ENCODE measurements at regions not wholly inside any gene's neighbourhood (a gene's known extent, or its start where the extent isn't known, plus 50 kb on each side); places are given as distances from the start of the nearest gene placed in this dataset.

GRCh38 chr3:89613241-89613640 is 505.8 kb downstream of the EPHA3 start:
- peak in 1 of 3 donors; percentile 2 for DNase-seq
- WGBS, 2 donors = 66 to 79% methylated on average over 1 of the region's 1 CpG
- Histone ChIP-seq H3K36me3 (ENCODE audit: control insufficient read depth in 4 of 4, insufficient read depth in 4 of 4, low read length in 4 of 4) (no peaks in the 10 kb centered on the region), H3K4me1 (ENCODE audit: control insufficient read depth in 5 of 5, insufficient read depth in 5 of 5, low read length in 5 of 5) (no peaks in the 10 kb centered on the region), H3K27ac (ENCODE audit: low read depth in 1 of 2, low read length in 1 of 2) (no peak overlapping the region), H3K4me3 (no peak overlapping the region), H3K9me3 (ENCODE audit: control insufficient read depth in 4 of 4, insufficient read depth in 3 of 4, low read length in 3 of 4) (peaks cover 0 to 2% (median 0%) of the 10 kb centered on the region in 4 donors), H3K27me3 (ENCODE audit: control insufficient read depth in 3 of 3, insufficient read depth in 3 of 3, low read length in 2 of 3) (no peaks in the 10 kb centered on the region), H3K9ac (ENCODE audit: insufficient read depth in 1 of 2, low read length in 2 of 2) (no peak overlapping the region)
- no peak for ATAC-seq (ENCODE audit: insufficient read depth, low FRiP score)
- no peak for TF ChIP-seq CTCF (IDR thresholded peaks at IDR 0.05; ENCODE audit: control extremely low read depth, extremely low read depth)

GRCh38 chr3:89617706-89618105 is 510.3 kb downstream of the EPHA3 start:
- 73 to 78% methylated on average over 1 of the region's 1 CpG for WGBS, 2 donors
- ATAC-seq (ENCODE audit: insufficient read depth, low FRiP score) = no peak

GRCh38 chr3:89619263-89619662 is 511.8 kb downstream of the EPHA3 start:
- ATAC-seq (ENCODE audit: insufficient read depth, low FRiP score) (no peak), DNase-seq (no peak)
- no peak overlapping the region for H3K9ac ChIP-seq (ENCODE audit: insufficient read depth in 1 of 2, low read length in 2 of 2)
- peaks cover 0 to 3% (median 0%) of the 10 kb centered on the region in 4 donors for H3K9me3 ChIP-seq (ENCODE audit: control insufficient read depth in 4 of 4, insufficient read depth in 3 of 4, low read length in 3 of 4)
- H3K36me3 ChIP-seq (ENCODE audit: control insufficient read depth in 4 of 4, insufficient read depth in 4 of 4, low read length in 4 of 4) = no peaks in the 10 kb centered on the region
- H3K4me1 ChIP-seq (ENCODE audit: control insufficient read depth in 5 of 5, insufficient read depth in 5 of 5, low read length in 5 of 5) = no peaks in the 10 kb centered on the region
- whole genome bisulfite sequencing, 2 donors = 82 to 93% methylated on average over 1 of the region's 1 CpG
- no peak overlapping the region for H3K27ac ChIP-seq (ENCODE audit: low read depth in 1 of 2, low read length in 1 of 2)
- no peak overlapping the region for H3K4me3 ChIP-seq
- H3K27me3 ChIP-seq (ENCODE audit: control insufficient read depth in 3 of 3, insufficient read depth in 3 of 3, low read length in 2 of 3) = no peaks in the 10 kb centered on the region
- TF ChIP-seq CTCF (IDR thresholded peaks at IDR 0.05; ENCODE audit: control extremely low read depth, extremely low read depth) = no peak

More at GRCh38 chr3:89617706-89618105, 510.3 kb downstream of the EPHA3 start:
- no peak for DNase-seq
- no peak overlapping the region for H3K27ac ChIP-seq (ENCODE audit: low read depth in 1 of 2, low read length in 1 of 2)
- H3K36me3 ChIP-seq (ENCODE audit: control insufficient read depth in 4 of 4, insufficient read depth in 4 of 4, low read length in 4 of 4) = no peaks in the 10 kb centered on the region
- H3K9ac ChIP-seq (ENCODE audit: insufficient read depth in 1 of 2, low read length in 2 of 2) = no peak overlapping the region
- H3K27me3 ChIP-seq (ENCODE audit: control insufficient read depth in 3 of 3, insufficient read depth in 3 of 3, low read length in 2 of 3) = no peaks in the 10 kb centered on the region
- peaks cover 0 to 3% (median 0%) of the 10 kb centered on the region in 4 donors for H3K9me3 ChIP-seq (ENCODE audit: control insufficient read depth in 4 of 4, insufficient read depth in 3 of 4, low read length in 3 of 4)
- H3K4me3 ChIP-seq = no peak overlapping the region
- no peak for TF ChIP-seq CTCF (IDR thresholded peaks at IDR 0.05; ENCODE audit: control extremely low read depth, extremely low read depth)
- no peaks in the 10 kb centered on the region for H3K4me1 ChIP-seq (ENCODE audit: control insufficient read depth in 5 of 5, insufficient read depth in 5 of 5, low read length in 5 of 5)

- WGBS, 2 donors = 67 to 81% methylated on average over 4 of the region's 4 CpGs
- TF ChIP-seq CTCF (IDR thresholded peaks at IDR 0.05; ENCODE audit: control extremely low read depth, extremely low read depth) = no peak
- ATAC-seq (ENCODE audit: insufficient read depth, low FRiP score) (no peak), DNase-seq (peak in 2 of 3 donors; percentile 12 to 24)
- Histone ChIP-seq H3K9ac (ENCODE audit: insufficient read depth in 1 of 2, low read length in 2 of 2) (no peak overlapping the region), H3K4me3 (no peak overlapping the region), H3K27ac (ENCODE audit: low read depth in 1 of 2, low read length in 1 of 2) (no peak overlapping the region), H3K4me1 (ENCODE audit: control insufficient read depth in 5 of 5, insufficient read depth in 5 of 5, low read length in 5 of 5) (no peaks in the 10 kb centered on the region), H3K27me3 (ENCODE audit: control insufficient read depth in 3 of 3, insufficient read depth in 3 of 3, low read length in 2 of 3) (no peaks in the 10 kb centered on the region), H3K36me3 (ENCODE audit: control insufficient read depth in 4 of 4, insufficient read depth in 4 of 4, low read length in 4 of 4) (no peaks in the 10 kb centered on the region), H3K9me3 (ENCODE audit: control insufficient read depth in 4 of 4, insufficient read depth in 3 of 4, low read length in 3 of 4) (peaks cover 0 to 3% (median 0%) of the 10 kb centered on the region in 4 donors)
Observed at GRCh38 chr3:89622063-89622700, 514.8 kb downstream of the EPHA3 start.
